A549 (cell line): ENCODE measurements at regions not wholly inside any gene's neighbourhood (a gene's known extent, or its start where the extent isn't known, plus 50 kb on each side); places are given as distances from the start of the nearest gene placed in this dataset.

ENCODE experiments used
- CEBPB ChIP-seq, 2 experiments: fragments of >200 bp in 1 of 2; sonication (Bioruptor Twin) in 1 of 2; formaldehyde crosslinking in 1 of 2; IDR thresholded peaks; 2 replicates each; pipeline ENCODE4 v1.6.1; 2012 to 2016
- EP300 ChIP-seq, 2 experiments: fragments of >200 bp; sonication (Bioruptor Twin); formaldehyde crosslinking; IDR thresholded peaks; 2 replicates in 1 of 2; 3 replicates in 1 of 2; pipeline ENCODE4 v1.6.1; 2016 to 2017
- FOSL2 ChIP-seq, 2 experiments: fragments of 450-650 bp in 1 of 2; fragments of >200 bp in 1 of 2; sonication (Bioruptor Twin) in 1 of 2; formaldehyde crosslinking; IDR thresholded peaks; 2 replicates each; pipeline versions ENCODE4 v1.5.0 to v1.6.1; 2016 to 2020; ENCODE audit warnings: mild to moderate bottlenecking in 1 of 2, moderate library complexity in 1 of 2
- JUN ChIP-seq, 2 experiments: fragments of >200 bp; sonication (Bioruptor Twin); formaldehyde crosslinking; IDR thresholded peaks; 2 replicates in 1 of 2; 3 replicates in 1 of 2; pipeline ENCODE4 v1.6.1; 2016 to 2017
- MAZ ChIP-seq: fragments of 150-350 bp; IDR thresholded peaks from 2 replicates; pipeline ENCODE4 v1.6.1; 2014; ENCODE audit warnings: antibody characterized with exemption, low read depth, low read length, borderline replicate concordance
- MYC ChIP-seq: IDR thresholded peaks from 2 replicates; pipeline ENCODE4 v1.6.1; 2012; ENCODE audit warnings: mild to moderate bottlenecking, inconsistent platforms, low read length, improper control_type of control experiment, borderline replicate concordance
- NR3C1 ChIP-seq: fragments of >200 bp; sonication (Bioruptor Twin); formaldehyde crosslinking; IDR thresholded peaks from 3 replicates; pipeline ENCODE4 v1.6.1; 2017
- PHF8 ChIP-seq: fragments of 200-600 bp; sonication (generic); IDR thresholded peaks from 2 replicates; pipeline ENCODE4 v1.6.1; 2016; ENCODE audit warnings: low read depth, mild to moderate bottlenecking, antibody characterized with exemption, moderate library complexity, borderline replicate concordance
- POLR2A ChIP-seq: IDR thresholded peaks from 2 replicates; pipeline ENCODE4 v1.6.1; 2012; ENCODE audit warnings: mild to moderate bottlenecking, low read length
- RAD21 ChIP-seq, 2 experiments: fragments of >200 bp in 1 of 2; sonication (Bioruptor Twin) in 1 of 2; formaldehyde crosslinking in 1 of 2; IDR thresholded peaks in 1 of 2; conservative IDR thresholded peaks in 1 of 2; 2 replicates in 1 of 2; 3 replicates in 1 of 2; pipeline ENCODE4 v1.6.1; 2012 to 2018; ENCODE audit warnings: inconsistent platforms in 1 of 2
- REST ChIP-seq: fragments of 200-600 bp; sonication (generic); IDR thresholded peaks from 2 replicates; pipeline ENCODE4 v1.6.1; 2016; ENCODE audit warnings: antibody characterized with exemption, mild to moderate bottlenecking, moderate library complexity
- ZFP36 ChIP-seq: fragments of 450-650 bp; IDR thresholded peaks from 2 replicates; pipeline ENCODE4 v1.6.1; 2014; ENCODE audit warnings: borderline replicate concordance; ENCODE audit not compliant: partially characterized antibody
- TF ChIP-seq, protein P1 (sequence below): fragments of >200 bp; sonication (Bioruptor Twin); formaldehyde crosslinking; IDR thresholded peaks from 3 replicates; pipeline ENCODE4 v1.5.1; 2016

GRCh38 chr6:147095316-147095715 is 108.9 kb upstream of the STXBP5 start:
- TF ChIP-seq ZFP36 (no peak), MAZ (no peak), RAD21 (conservative IDR thresholded peaks at IDR 0.05 in 1 of 2, IDR thresholded peaks at IDR 0.05 in 1 of 2) (no peak), FOSL2 (IDR thresholded peaks at IDR 0.05) (no peak), FOSL2 (CRISPR knock-in tag; IDR thresholded peaks at IDR 0.05) (no peak), JUN (IDR thresholded peaks at IDR 0.05) (no peak), CEBPB (IDR thresholded peaks at IDR 0.05) (no peak), MYC (no peak), POLR2A (no peak), PHF8 (no peak), REST (no peak), EP300 (IDR thresholded peaks at IDR 0.05) (no peak), NR3C1 (no peak)
- TF ChIP-seq, protein P1, sequence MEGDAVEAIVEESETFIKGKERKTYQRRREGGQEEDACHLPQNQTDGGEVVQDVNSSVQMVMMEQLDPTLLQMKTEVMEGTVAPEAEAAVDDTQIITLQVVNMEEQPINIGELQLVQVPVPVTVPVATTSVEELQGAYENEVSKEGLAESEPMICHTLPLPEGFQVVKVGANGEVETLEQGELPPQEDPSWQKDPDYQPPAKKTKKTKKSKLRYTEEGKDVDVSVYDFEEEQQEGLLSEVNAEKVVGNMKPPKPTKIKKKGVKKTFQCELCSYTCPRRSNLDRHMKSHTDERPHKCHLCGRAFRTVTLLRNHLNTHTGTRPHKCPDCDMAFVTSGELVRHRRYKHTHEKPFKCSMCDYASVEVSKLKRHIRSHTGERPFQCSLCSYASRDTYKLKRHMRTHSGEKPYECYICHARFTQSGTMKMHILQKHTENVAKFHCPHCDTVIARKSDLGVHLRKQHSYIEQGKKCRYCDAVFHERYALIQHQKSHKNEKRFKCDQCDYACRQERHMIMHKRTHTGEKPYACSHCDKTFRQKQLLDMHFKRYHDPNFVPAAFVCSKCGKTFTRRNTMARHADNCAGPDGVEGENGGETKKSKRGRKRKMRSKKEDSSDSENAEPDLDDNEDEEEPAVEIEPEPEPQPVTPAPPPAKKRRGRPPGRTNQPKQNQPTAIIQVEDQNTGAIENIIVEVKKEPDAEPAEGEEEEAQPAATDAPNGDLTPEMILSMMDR: no peak
